ENCODE measurements at regions not wholly inside any gene's neighbourhood (a gene's known extent, or its start where the extent isn't known, plus 50 kb on each side); places are given as distances from the start of the nearest gene placed in this dataset.

- no peak for DNase-seq (ENCODE audit: low read depth in 1 of 2, low spot score in 1 of 2)
- Histone ChIP-seq H3K27me3 (ENCODE audit: insufficient read depth, poor library complexity, severe bottlenecking) (peaks cover 8% of the 10 kb centered on the region), H3K27ac (replicated peaks) (no peak overlapping the region), H3K4me3 (replicated peaks; ENCODE audit: insufficient read depth, low read length) (no peak overlapping the region)
- TF ChIP-seq SPI1 (IDR thresholded peaks at IDR 0.05; ENCODE audit: borderline replicate concordance, low read depth) (no peak), POLR2AphosphoS5 (IDR thresholded peaks at IDR 0.05; ENCODE audit: low read depth) (no peak), GABPA (IDR thresholded peaks at IDR 0.05; ENCODE audit: low read depth) (no peak), CTCF (IDR thresholded peaks at IDR 0.05; ENCODE audit: insufficient read depth, low read length) (no peak)
- TF ChIP-seq, protein P1, sequence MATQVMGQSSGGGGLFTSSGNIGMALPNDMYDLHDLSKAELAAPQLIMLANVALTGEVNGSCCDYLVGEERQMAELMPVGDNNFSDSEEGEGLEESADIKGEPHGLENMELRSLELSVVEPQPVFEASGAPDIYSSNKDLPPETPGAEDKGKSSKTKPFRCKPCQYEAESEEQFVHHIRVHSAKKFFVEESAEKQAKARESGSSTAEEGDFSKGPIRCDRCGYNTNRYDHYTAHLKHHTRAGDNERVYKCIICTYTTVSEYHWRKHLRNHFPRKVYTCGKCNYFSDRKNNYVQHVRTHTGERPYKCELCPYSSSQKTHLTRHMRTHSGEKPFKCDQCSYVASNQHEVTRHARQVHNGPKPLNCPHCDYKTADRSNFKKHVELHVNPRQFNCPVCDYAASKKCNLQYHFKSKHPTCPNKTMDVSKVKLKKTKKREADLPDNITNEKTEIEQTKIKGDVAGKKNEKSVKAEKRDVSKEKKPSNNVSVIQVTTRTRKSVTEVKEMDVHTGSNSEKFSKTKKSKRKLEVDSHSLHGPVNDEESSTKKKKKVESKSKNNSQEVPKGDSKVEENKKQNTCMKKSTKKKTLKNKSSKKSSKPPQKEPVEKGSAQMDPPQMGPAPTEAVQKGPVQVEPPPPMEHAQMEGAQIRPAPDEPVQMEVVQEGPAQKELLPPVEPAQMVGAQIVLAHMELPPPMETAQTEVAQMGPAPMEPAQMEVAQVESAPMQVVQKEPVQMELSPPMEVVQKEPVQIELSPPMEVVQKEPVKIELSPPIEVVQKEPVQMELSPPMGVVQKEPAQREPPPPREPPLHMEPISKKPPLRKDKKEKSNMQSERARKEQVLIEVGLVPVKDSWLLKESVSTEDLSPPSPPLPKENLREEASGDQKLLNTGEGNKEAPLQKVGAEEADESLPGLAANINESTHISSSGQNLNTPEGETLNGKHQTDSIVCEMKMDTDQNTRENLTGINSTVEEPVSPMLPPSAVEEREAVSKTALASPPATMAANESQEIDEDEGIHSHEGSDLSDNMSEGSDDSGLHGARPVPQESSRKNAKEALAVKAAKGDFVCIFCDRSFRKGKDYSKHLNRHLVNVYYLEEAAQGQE (IDR thresholded peaks at IDR 0.05; ENCODE audit: insufficient replicate concordance, low read depth), result no peak
Measured at GRCh38 chr1:8118031-8118451, 91.9 kb upstream of the ERRFI1 start.

- Histone ChIP-seq H3K4me3 (replicated peaks; ENCODE audit: insufficient read depth, low read length) (no peak overlapping the region), H3K27ac (replicated peaks) (no peak overlapping the region), H3K27me3 (ENCODE audit: insufficient read depth, poor library complexity, severe bottlenecking) (peaks cover 8% of the 10 kb centered on the region)
- DNase-seq (ENCODE audit: low read depth in 1 of 2, low spot score in 1 of 2), result no peak
- TF ChIP-seq, protein P1 (IDR thresholded peaks at IDR 0.05; ENCODE audit: insufficient replicate concordance, low read depth), result no peak
- TF ChIP-seq POLR2AphosphoS5 (IDR thresholded peaks at IDR 0.05; ENCODE audit: low read depth) (no peak), SPI1 (IDR thresholded peaks at IDR 0.05; ENCODE audit: borderline replicate concordance, low read depth) (no peak), GABPA (IDR thresholded peaks at IDR 0.05; ENCODE audit: low read depth) (no peak), CTCF (IDR thresholded peaks at IDR 0.05; ENCODE audit: insufficient read depth, low read length) (no peak)
Measured at GRCh38 chr1:8116894-8117264, 90.8 kb upstream of the ERRFI1 start.

- Histone ChIP-seq H3K27me3 (ENCODE audit: insufficient read depth, poor library complexity, severe bottlenecking) (peaks cover 2% of the 10 kb centered on the region), H3K27ac (replicated peaks) (no peak overlapping the region), H3K4me3 (replicated peaks; ENCODE audit: insufficient read depth, low read length) (no peak overlapping the region)
- no peak for DNase-seq (ENCODE audit: low read depth in 1 of 2, low spot score in 1 of 2)
- TF ChIP-seq POLR2AphosphoS5 (IDR thresholded peaks at IDR 0.05; ENCODE audit: low read depth) (no peak), SPI1 (IDR thresholded peaks at IDR 0.05; ENCODE audit: borderline replicate concordance, low read depth) (no peak), GABPA (IDR thresholded peaks at IDR 0.05; ENCODE audit: low read depth) (no peak), CTCF (IDR thresholded peaks at IDR 0.05; ENCODE audit: insufficient read depth, low read length) (no peak)
- TF ChIP-seq, protein P1 (IDR thresholded peaks at IDR 0.05; ENCODE audit: insufficient replicate concordance, low read depth), result no peak
Measured at GRCh38 chr1:8115769-8116167, 89.7 kb upstream of the ERRFI1 start.
